Activated CD4-positive, alpha-beta T cell treated with anti-CD3 and anti-CD28 coated beads for 36 hours (primary cell): ENCODE measurements at regions not wholly inside any gene's neighbourhood (a gene's known extent, or its start where the extent isn't known, plus 50 kb on each side); places are given as distances from the start of the nearest gene placed in this dataset.
"Not testable (repeated sequence)": the region's sequence is repeated elsewhere in the genome, so short reads cannot be mapped to it uniquely, and the experiment has no call there.

ENCODE experiments used
- ATAC-seq: fragments of 200-7000 bp; cut with Tn5 transposase; one replicate; pipeline ENCODE4 v1.10.0; 2021; ENCODE audit warnings: mild to moderate bottlenecking, moderate library complexity
- CTCF ChIA-PET: fragments of 350-600 bp; sonication (Branson Sonifier 250); formaldehyde crosslinking; loops from one replicate; lab custom pipeline; 2021; ENCODE audit warnings: antibody characterized with exemption; lab: Charles Lee
- POLR2A ChIA-PET: fragments of 350-600 bp; sonication (Branson Sonifier 250); formaldehyde crosslinking; loops from one replicate; lab custom pipeline; 2021; ENCODE audit warnings: antibody characterized with exemption, inconsistent platforms; lab: Charles Lee
- DNase-seq: peaks from one replicate; pipeline ENCODE4 v3.0.0-alpha.2; 2020
- H3K27ac Mint-ChIP-seq: one replicate; pipeline ENCODE4 v1.8.0; 2021; ENCODE audit warnings: mixed read lengths
- H3K27me3 Mint-ChIP-seq: one replicate; pipeline ENCODE4 v1.8.0; 2021; ENCODE audit warnings: mixed read lengths
- H3K36me3 Mint-ChIP-seq: one replicate; pipeline ENCODE4 v1.8.0; 2021; ENCODE audit warnings: low read depth, mixed read lengths
- H3K4me1 Mint-ChIP-seq: one replicate; pipeline ENCODE4 v1.8.0; 2021; ENCODE audit warnings: mixed read lengths
- H3K4me3 Mint-ChIP-seq: one replicate; pipeline ENCODE4 v1.8.0; 2021; ENCODE audit warnings: mild to moderate bottlenecking, moderate library complexity, mixed read lengths
- H3K9me3 Mint-ChIP-seq: one replicate; pipeline ENCODE4 v1.8.0; 2021; ENCODE audit warnings: low read depth, mixed read lengths
- intact Hi-C, 2 experiments: fragments of 100-400 bp; cut with DNase I in 1 of 2; cut with micrococcal nuclease in 1 of 2; formaldehyde crosslinking; loops; one replicate each; pipeline versions ENCODE4 v1.14.2 to v1.15.1; 2022 to 2024; cut with DNase I, micrococcal nuclease

DNA sequence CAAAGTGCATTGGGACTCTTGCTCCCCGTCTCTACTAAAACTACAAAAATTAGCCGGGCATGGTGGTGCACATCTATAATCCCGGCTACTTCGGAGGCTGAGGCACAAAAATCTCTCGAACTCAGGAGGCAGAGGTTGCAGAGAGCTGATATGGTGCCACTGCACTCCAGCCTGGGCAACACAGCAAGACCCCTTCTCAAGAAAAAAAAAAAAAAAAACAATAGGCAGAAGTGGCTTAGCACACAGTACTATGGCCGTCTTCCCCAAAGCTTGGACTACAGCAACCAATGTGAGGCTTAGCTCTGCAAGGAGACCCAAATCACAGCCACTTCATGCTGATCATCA, 162.8 kb upstream of the PRDX4 start:
- Mint-ChIP-seq H3K27ac (no peak overlapping the region), H3K9me3 (no peaks in the 10 kb centered on the region), H3K4me1 (no peaks in the 10 kb centered on the region), H3K27me3 (no peaks in the 10 kb centered on the region), H3K36me3 (no peaks in the 10 kb centered on the region), H3K4me3 (no peak overlapping the region)
- ChIA-PET POLR2A (no interaction called here), CTCF (no interaction called here)
- intact Hi-C loops, result no loop called here
- DNase-seq, result no peak
- ATAC-seq, result no peak

- Mint-ChIP-seq H3K27ac (no peak overlapping the region), H3K4me3 (no peak overlapping the region), H3K36me3 (no peaks in the 10 kb centered on the region), H3K27me3 (no peaks in the 10 kb centered on the region), H3K4me1 (no peaks in the 10 kb centered on the region), H3K9me3 (no peaks in the 10 kb centered on the region)
- POLR2A ChIA-PET, result no interaction called here
- intact Hi-C loops, result no loop called here
- CTCF ChIA-PET, result no interaction called here
- DNase-seq (no peak), ATAC-seq (no peak)
These were observed 162.4 kb upstream of the PRDX4 start for GRCh38 chrX:23504895-23505294.

- Mint-ChIP-seq H3K27me3 (no peaks in the 10 kb centered on the region), H3K4me1 (no peaks in the 10 kb centered on the region), H3K36me3 (no peaks in the 10 kb centered on the region), H3K4me3 (no peak overlapping the region), H3K9me3 (no peaks in the 10 kb centered on the region), H3K27ac (no peak overlapping the region)
- intact Hi-C loops, result no loop called here
- DNase-seq (no peak), ATAC-seq (no peak)
- CTCF ChIA-PET, result no interaction called here
- POLR2A ChIA-PET, result no interaction called here
These were observed 161.6 kb upstream of the PRDX4 start for GRCh38 chrX:23505531-23506303.

DNA sequence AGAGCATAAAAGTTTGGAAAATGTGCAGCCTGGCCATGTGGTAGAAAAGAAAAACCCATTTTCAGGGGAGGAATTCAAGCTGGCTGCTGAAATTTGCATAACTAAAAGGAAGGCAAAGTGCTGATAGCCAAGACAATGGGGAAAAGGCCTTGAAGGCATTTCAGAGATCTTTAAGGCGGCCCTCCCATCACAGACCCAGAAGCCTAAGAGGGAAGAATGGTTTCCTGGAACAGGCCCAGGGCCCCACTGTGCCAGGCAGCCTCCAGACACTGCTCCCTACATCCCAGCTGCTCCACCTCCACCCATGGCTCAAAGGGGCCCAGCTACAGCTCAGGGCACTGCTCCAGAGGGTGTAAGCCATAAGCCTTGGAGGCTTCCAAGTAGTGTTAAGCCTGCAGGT, 158.0 kb upstream of the PRDX4 start:
- Mint-ChIP-seq H3K4me1 (no peaks in the 10 kb centered on the region), H3K27ac (no peak overlapping the region), H3K4me3 (no peak overlapping the region), H3K27me3 (no peaks in the 10 kb centered on the region), H3K9me3 (no peaks in the 10 kb centered on the region), H3K36me3 (no peaks in the 10 kb centered on the region)
- intact Hi-C loops, result no loop called here
- DNase-seq (no peak), ATAC-seq (no peak)
- CTCF ChIA-PET, result no interaction called here
- POLR2A ChIA-PET, result no interaction called here

DNA sequence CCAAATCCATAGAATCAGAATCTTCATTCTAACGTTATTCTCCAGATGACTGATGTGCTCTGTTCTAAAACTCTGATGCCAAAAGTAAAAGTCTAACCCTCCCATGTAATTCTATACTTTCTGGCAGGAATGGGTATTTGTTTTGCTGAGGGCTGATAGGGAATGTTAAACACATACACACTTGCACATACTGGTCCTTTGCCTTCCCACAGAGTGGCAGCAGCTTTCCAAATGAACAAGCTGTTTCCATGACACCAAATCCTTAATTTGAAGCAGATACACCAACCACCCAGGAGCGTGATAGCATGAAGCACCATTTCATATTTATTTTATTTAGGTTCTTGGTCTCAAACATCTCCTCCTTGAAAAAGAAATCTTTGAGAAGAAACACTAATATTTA, 155.5 kb upstream of the PRDX4 start:
- no peak for DNase-seq
- ChIA-PET CTCF (no interaction called here), POLR2A (no interaction called here)
- Mint-ChIP-seq H3K4me1 (no peaks in the 10 kb centered on the region), H3K4me3 (no peak overlapping the region), H3K27me3 (no peaks in the 10 kb centered on the region), H3K9me3 (no peaks in the 10 kb centered on the region), H3K36me3 (no peaks in the 10 kb centered on the region), H3K27ac (no peak overlapping the region)
- no peak for ATAC-seq
- intact Hi-C loops, result no loop called here

DNA sequence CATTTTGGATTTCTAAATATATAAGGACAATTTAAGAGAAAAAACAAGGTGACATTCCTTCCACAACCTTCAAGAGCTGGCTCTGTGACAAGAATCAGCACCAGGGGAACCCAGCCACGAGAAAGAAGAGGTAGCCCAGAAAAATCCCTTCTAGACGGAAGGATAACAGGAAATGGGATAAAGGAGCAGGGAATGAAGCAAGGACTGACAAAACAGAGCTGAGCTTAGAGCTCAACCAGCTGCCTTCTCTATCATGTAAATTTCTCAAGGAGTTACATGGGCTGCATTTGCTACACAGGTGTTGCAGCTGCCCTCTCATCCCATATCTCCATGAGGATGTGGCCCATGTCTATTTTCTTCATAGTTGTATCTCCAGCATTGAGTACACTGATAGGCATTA, 154.2 kb upstream of the PRDX4 start:
- ATAC-seq (no peak), DNase-seq (no peak)
- Mint-ChIP-seq H3K27ac (no peak overlapping the region), H3K9me3 (no peaks in the 10 kb centered on the region), H3K36me3 (no peaks in the 10 kb centered on the region), H3K4me1 (no peaks in the 10 kb centered on the region), H3K27me3 (no peaks in the 10 kb centered on the region), H3K4me3 (no peak overlapping the region)
- intact Hi-C loops, result no loop called here
- ChIA-PET POLR2A (no interaction called here), CTCF (interaction anchor here (0.6 kb wide), 1 partner anchor 15 kb away, joined by 3 read pairs; no protein-coding TSS in a partner anchor)

- Mint-ChIP-seq H3K27ac (no peak overlapping the region), H3K4me3 (no peak overlapping the region), H3K27me3 (no peaks in the 10 kb centered on the region), H3K9me3 (no peaks in the 10 kb centered on the region), H3K4me1 (no peaks in the 10 kb centered on the region), H3K36me3 (no peaks in the 10 kb centered on the region)
- CTCF ChIA-PET, result no interaction called here
- intact Hi-C loops, result no loop called here
- POLR2A ChIA-PET, result no interaction called here
- no peak for ATAC-seq
- DNase-seq, result no peak
These were observed 153.2 kb upstream of the PRDX4 start for GRCh38 chrX:23514082-23514481.

- Mint-ChIP-seq H3K27me3 (no peaks in the 10 kb centered on the region), H3K9me3 (no peaks in the 10 kb centered on the region), H3K36me3 (no peaks in the 10 kb centered on the region), H3K27ac (no peak overlapping the region), H3K4me3 (no peak overlapping the region), H3K4me1 (no peaks in the 10 kb centered on the region)
- DNase-seq (no peak), ATAC-seq (no peak)
- ChIA-PET POLR2A (no interaction called here), CTCF (no interaction called here)
- intact Hi-C loops, result no loop called here
These were observed 152.3 kb upstream of the PRDX4 start for GRCh38 chrX:23515028-23515427.

DNA sequence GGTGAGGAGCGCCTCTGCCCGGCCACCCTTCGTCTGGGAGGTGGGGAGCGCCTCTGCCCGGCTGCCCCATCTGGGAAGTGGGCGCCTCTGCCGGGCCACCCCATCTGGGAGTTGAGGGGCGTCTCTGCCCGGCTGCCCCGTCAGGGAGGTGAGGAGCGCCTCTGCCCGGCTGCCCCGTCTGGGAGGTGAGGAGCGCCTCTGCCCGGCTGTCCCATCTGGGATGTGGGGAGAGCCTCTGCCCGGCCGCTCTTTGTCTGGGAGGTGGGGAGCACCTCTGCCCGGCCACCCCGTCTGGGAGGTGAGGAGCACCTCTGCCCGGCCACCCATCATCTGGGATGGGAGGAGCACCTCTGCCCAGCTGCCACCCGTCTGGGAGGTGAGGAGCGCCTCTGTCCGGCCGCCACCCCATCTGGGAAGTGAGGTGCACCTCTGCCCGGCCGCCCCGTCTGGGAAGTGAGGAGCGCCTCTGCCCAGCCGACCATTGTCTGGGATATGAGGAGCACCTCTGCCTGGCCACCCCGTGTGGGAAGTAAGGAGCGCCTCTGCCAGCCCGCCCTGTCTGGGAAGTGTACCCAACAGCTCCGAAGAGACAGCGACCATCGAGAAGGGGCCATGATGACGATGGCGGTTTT, 144.2 kb upstream of the PRDX4 start:
- H3K9me3 Mint-ChIP-seq, DNase-seq, H3K36me3 Mint-ChIP-seq, intact Hi-C loops, ATAC-seq, H3K27me3 Mint-ChIP-seq, H3K27ac Mint-ChIP-seq, H3K4me3 Mint-ChIP-seq, H3K4me1 Mint-ChIP-seq, POLR2A ChIA-PET, CTCF ChIA-PET: not testable (repeated sequence)

DNA sequence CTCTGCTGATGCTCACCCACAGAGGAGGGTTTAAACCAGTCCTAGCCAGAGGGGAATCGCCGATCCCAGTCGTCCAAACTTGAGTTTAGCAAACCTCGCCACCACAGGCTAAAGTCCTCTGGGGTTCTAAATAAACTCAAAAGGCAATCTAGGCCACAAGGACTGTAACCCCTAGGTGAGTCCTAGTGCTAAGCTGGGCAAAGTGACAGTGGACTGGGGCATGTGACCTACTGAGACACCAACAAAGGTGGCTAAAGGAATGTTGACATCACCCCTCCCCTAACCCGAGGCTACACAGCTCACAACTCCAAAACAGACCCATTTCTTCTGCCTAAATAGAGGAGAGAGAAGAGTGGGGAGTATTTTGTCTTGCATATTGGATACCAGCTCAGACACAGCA, 142.8 kb upstream of the PRDX4 start:
- Mint-ChIP-seq H3K36me3 (no peaks in the 10 kb centered on the region), H3K4me1 (no peaks in the 10 kb centered on the region), H3K27me3 (no peaks in the 10 kb centered on the region), H3K27ac (no peak overlapping the region), H3K9me3 (no peaks in the 10 kb centered on the region), H3K4me3 (no peak overlapping the region)
- POLR2A ChIA-PET, result no interaction called here
- CTCF ChIA-PET, result no interaction called here
- intact Hi-C loops, result no loop called here
- DNase-seq (no peak), ATAC-seq (no peak)

GRCh38 chrX:23525531-23525930, 141.8 kb upstream of the PRDX4 start:
- Mint-ChIP-seq H3K27ac (no peak overlapping the region), H3K27me3 (no peaks in the 10 kb centered on the region), H3K9me3 (no peaks in the 10 kb centered on the region), H3K36me3 (no peaks in the 10 kb centered on the region), H3K4me1 (no peaks in the 10 kb centered on the region), H3K4me3 (no peak overlapping the region)
- no peak for ATAC-seq
- ChIA-PET POLR2A (no interaction called here), CTCF (interaction anchor here (0.6 kb wide), 1 partner anchor 42 kb away, joined by 3 read pairs; no protein-coding TSS in a partner anchor)
- intact Hi-C loops, result no loop called here
- no peak for DNase-seq

- no peaks in the 10 kb centered on the region for H3K36me3 Mint-ChIP-seq
- intact Hi-C loops, result no loop called here
- H3K9me3 Mint-ChIP-seq, result no peaks in the 10 kb centered on the region
- ATAC-seq (no peak), DNase-seq (no peak)
- H3K27me3 Mint-ChIP-seq, result no peaks in the 10 kb centered on the region
- POLR2A ChIA-PET, result no interaction called here
- H3K4me1 Mint-ChIP-seq, result no peaks in the 10 kb centered on the region
- CTCF ChIA-PET, result no interaction called here
- H3K4me3 Mint-ChIP-seq, result no peak overlapping the region
- no peak overlapping the region for H3K27ac Mint-ChIP-seq
These were observed 126.8 kb upstream of the PRDX4 start for GRCh38 chrX:23540532-23540931.
